A549 (cell line): ENCODE measurements at regions not wholly inside any gene's neighbourhood (a gene's known extent, or its start where the extent isn't known, plus 50 kb on each side); places are given as distances from the start of the nearest gene placed in this dataset.

Experiments used
- HOXA7 ChIP-seq: fragments of 250-450 bp; sonication (Bioruptor Pico); IDR thresholded peaks from 2 replicates; pipeline ENCODE4 v1.5.0; 2020; ENCODE audit warnings: mild to moderate bottlenecking, moderate library complexity
- KDM1A ChIP-seq: fragments of 200-600 bp; sonication (generic); IDR thresholded peaks from 2 replicates; pipeline ENCODE4 v1.6.1; 2016; ENCODE audit warnings: low read depth, mild to moderate bottlenecking
- KDM5A ChIP-seq: fragments of 200-600 bp; sonication (generic); IDR thresholded peaks from 2 replicates; pipeline ENCODE4 v1.6.1; 2016; ENCODE audit warnings: antibody characterized with exemption, mild to moderate bottlenecking
- POLR2A ChIP-seq: IDR thresholded peaks from 2 replicates; pipeline ENCODE4 v1.6.1; 2012; ENCODE audit warnings: mild to moderate bottlenecking, low read length
- TF ChIP-seq, protein P1 (sequence below): fragments of >200 bp; sonication (Bioruptor Twin); formaldehyde crosslinking; IDR thresholded peaks from 3 replicates; pipeline ENCODE4 v1.5.1; 2016

DNA sequence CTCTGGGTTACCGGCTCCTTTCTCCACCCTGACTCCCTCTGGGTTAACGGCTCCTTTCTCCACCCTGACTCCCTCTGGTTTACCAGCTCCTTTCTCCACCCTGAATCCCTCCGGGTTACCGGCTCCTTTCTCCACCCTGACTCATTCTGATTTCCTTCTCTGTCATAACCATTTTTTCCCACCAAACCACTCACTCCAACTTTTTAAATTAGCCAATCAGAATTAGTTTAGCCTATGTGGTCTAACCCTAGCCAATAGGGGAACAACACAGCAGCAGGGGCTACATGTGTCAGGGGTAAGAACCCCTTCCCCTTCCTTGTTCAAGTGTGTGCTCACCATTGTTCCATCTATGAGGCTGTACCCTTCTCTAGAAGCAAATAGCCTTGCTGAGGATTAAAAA, 98.4 kb upstream of the RBM19 start:
- TF ChIP-seq POLR2A (no peak), HOXA7 (CRISPR knock-in tag) (no peak), KDM1A (no peak), KDM5A (no peak)
- TF ChIP-seq, protein P1, sequence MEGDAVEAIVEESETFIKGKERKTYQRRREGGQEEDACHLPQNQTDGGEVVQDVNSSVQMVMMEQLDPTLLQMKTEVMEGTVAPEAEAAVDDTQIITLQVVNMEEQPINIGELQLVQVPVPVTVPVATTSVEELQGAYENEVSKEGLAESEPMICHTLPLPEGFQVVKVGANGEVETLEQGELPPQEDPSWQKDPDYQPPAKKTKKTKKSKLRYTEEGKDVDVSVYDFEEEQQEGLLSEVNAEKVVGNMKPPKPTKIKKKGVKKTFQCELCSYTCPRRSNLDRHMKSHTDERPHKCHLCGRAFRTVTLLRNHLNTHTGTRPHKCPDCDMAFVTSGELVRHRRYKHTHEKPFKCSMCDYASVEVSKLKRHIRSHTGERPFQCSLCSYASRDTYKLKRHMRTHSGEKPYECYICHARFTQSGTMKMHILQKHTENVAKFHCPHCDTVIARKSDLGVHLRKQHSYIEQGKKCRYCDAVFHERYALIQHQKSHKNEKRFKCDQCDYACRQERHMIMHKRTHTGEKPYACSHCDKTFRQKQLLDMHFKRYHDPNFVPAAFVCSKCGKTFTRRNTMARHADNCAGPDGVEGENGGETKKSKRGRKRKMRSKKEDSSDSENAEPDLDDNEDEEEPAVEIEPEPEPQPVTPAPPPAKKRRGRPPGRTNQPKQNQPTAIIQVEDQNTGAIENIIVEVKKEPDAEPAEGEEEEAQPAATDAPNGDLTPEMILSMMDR: no peak
